T-cell (primary cell): ENCODE measurements at regions not wholly inside any gene's neighbourhood (a gene's known extent, or its start where the extent isn't known, plus 50 kb on each side); places are given as distances from the start of the nearest gene placed in this dataset.

Experiments
- ATAC-seq, 4 experiments: fragments of 200-7000 bp in 3 of 4; fragments of 150-1000 bp in 1 of 4; cut with Tn5 transposase; replicated peaks in 1 of 4; 1 replicate in 3 of 4; 2 replicates in 1 of 4; pipeline ENCODE4 v1.10.0; 2021; ENCODE audit warnings: moderate library complexity in 3 of 4, mild to moderate bottlenecking in 2 of 4, moderate number of reproducible peaks in 1 of 4
- CTCF ChIA-PET, 2 donors: fragments of 300-600 bp; sonication (Branson Sonifier 250); formaldehyde crosslinking; loops; one replicate each; lab custom pipeline; 2022; ENCODE audit warnings: antibody characterized with exemption in 2 of 2; lab: Charles Lee
- POLR2A ChIA-PET, 2 donors: fragments of 300-600 bp; sonication (Branson Sonifier 250); formaldehyde crosslinking; loops; one replicate each; lab custom pipeline; 2022; ENCODE audit warnings: antibody characterized with exemption in 2 of 2; lab: Charles Lee
- DNase-seq, 35 experiments: peaks; one replicate each; pipeline versions ENCODE4 v3.0.0 to v3.0.0-alpha.2; 2013 to 2023
- H3K27ac ChIP-seq: one replicate; pipeline ENCODE4 v1.5.1; 2013; ENCODE audit warnings: low read length
- H3K27me3 ChIP-seq, 2 experiments: replicated peaks in 1 of 2; 1 replicate in 1 of 2; 2 replicates in 1 of 2; pipeline versions ENCODE4 v1.6.1 to v1.7.0; 2013; ENCODE audit warnings: low read length in 1 of 2, mixed read lengths in 1 of 2; ENCODE audit not compliant: control insufficient read depth in 2 of 2, insufficient read depth in 2 of 2; ENCODE audit errors: extremely low read depth in 1 of 2
- H3K36me3 ChIP-seq, 2 donors: 1 replicate in 1 of 2; 2 replicates in 1 of 2; pipeline versions ENCODE4 v1.6.1 to v1.7.0; 2013; ENCODE audit warnings: low read length in 1 of 2; ENCODE audit not compliant: control insufficient read depth in 2 of 2, insufficient read depth in 1 of 2; ENCODE audit errors: extremely low read depth in 1 of 2
- H3K4me1 ChIP-seq, 2 experiments: 1 replicate in 1 of 2; 2 replicates in 1 of 2; pipeline versions ENCODE4 v1.6.1 to v1.7.0; 2013; ENCODE audit warnings: low read length in 2 of 2, mixed read lengths in 1 of 2; ENCODE audit not compliant: insufficient read depth in 2 of 2, control insufficient read depth in 1 of 2; ENCODE audit errors: extremely low read depth in 1 of 2
- H3K4me3 ChIP-seq, 2 donors: 1 replicate in 1 of 2; 2 replicates in 1 of 2; pipeline versions ENCODE4 v1.5.1 to v1.7.0; 2013; ENCODE audit warnings: mild to moderate bottlenecking in 2 of 2, low read length in 1 of 2, moderate library complexity in 1 of 2; ENCODE audit not compliant: control insufficient read depth in 1 of 2; ENCODE audit errors: extremely low read depth in 1 of 2
- H3K9me3 ChIP-seq: 2 replicates; pipeline ENCODE4 v1.7.0; 2013
- H3K27ac Mint-ChIP-seq, 2 donors: one replicate each; pipeline ENCODE4 v1.8.0; 2020 to 2021; ENCODE audit warnings: mild to moderate bottlenecking in 2 of 2, mixed read lengths in 2 of 2
- H3K27me3 Mint-ChIP-seq, 2 donors: one replicate each; pipeline ENCODE4 v1.8.0; 2021 to 2022; ENCODE audit warnings: mixed read lengths in 2 of 2
- H3K36me3 Mint-ChIP-seq: one replicate; pipeline ENCODE4 v1.8.0; 2021; ENCODE audit warnings: mixed read lengths
- H3K4me1 Mint-ChIP-seq, 3 donors: one replicate each; pipeline ENCODE4 v1.8.0; 2020 to 2022; ENCODE audit warnings: mixed read lengths in 3 of 3, mild to moderate bottlenecking in 1 of 3
- H3K4me3 Mint-ChIP-seq, 3 donors: one replicate each; pipeline ENCODE4 v1.8.0; 2020 to 2022; ENCODE audit warnings: mild to moderate bottlenecking in 3 of 3, mixed read lengths in 3 of 3, moderate library complexity in 3 of 3
- H3K9me3 Mint-ChIP-seq, 3 donors: one replicate each; pipeline ENCODE4 v1.8.0; 2020 to 2022; ENCODE audit warnings: mixed read lengths in 3 of 3
- WGBS: methylation state at CpG from one replicate; pipeline ENCODE4 v1.1.5; 2013; ENCODE audit warnings: missing lambda C conversion rate; ENCODE audit not compliant: insufficient coverage; 5-methylcytosine and 5-hydroxymethylcytosine counted together

DNA sequence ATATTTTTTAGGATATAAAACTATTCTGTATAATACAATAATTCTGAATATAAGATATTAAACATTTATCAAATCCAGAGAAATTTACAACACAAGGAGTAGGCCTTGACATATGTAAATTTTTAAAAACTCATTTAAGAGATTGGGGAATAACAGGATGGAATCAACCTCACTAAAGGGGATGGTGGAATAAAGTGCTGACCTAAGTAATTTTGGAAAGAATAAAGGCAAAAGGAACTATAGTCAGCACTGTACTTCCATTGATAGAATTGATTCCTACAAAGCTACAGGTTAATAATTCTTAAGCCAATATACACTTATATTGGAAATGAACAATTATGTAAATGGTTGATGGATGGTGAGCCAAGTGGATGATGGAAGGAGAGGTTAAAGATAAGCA, 549.3 kb downstream of the TBL1XR1 start:
- Mint-ChIP-seq H3K4me1 (no peaks in the 10 kb centered on the region), H3K27me3 (no peaks in the 10 kb centered on the region), H3K4me3 (no peak overlapping the region), H3K9me3 (peaks cover 0 to 3% (median 0%) of the 10 kb centered on the region in 3 donors), H3K36me3 (no peaks in the 10 kb centered on the region), H3K27ac (no peak overlapping the region)
- Histone ChIP-seq H3K4me3 (no peak overlapping the region), H3K4me1 (no peaks in the 10 kb centered on the region), H3K27ac (no peak overlapping the region), H3K9me3 (no peaks in the 10 kb centered on the region), H3K36me3 (no peaks in the 10 kb centered on the region), H3K27me3 (no peaks in the 10 kb centered on the region)
- ChIA-PET POLR2A (no interaction called here), CTCF (no interaction called here)
- DNase-seq: no peak
- no peak for ATAC-seq

DNA sequence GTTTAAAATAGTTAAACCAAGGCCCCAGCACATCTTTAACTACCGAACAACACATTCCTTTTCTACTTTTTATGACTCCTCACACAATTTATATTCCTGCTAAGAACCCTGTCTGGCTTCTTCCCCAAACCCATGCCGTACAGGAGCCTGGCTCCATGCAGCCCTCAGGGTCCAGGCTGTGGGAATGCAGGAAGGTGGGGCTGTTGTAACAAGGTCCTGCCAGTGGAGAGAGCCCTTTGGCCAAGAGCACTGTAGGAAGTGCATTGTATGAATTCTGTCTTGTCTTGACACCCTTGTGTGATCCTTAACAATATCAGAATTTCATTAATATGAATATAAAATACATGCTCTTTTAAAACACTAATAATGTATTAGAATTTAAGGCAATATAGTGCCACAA, 563.8 kb downstream of the TBL1XR1 start:
- POLR2A ChIA-PET: no interaction called here
- no peak for DNase-seq
- no peaks in the 10 kb centered on the region for H3K27me3 Mint-ChIP-seq

DNA sequence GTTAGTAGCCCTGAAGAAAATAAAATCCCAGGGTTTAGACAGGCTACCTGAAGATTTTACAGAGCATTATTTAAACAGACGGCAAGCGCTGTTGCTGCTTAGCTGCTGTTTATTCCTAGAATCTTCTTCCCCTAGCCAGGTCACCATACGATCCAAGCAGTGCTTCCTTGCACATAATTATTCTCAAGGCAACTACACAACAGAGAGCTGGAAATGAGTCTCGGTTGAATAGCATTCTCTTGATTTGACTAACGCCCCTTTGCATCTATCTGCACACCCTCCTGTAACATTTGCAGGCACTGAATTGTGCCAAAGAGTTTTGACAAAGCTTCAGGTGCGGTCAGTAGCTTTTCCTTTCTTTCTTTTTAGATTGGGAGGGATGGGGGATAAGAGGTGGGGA, 564.4 kb downstream of the TBL1XR1 start:
- Mint-ChIP-seq H3K36me3 (no peaks in the 10 kb centered on the region), H3K4me3 (no peak overlapping the region), H3K27ac (no peak overlapping the region), H3K4me1 (no peaks in the 10 kb centered on the region), H3K9me3 (peaks cover 3 to 7% (median 5%) of the 10 kb centered on the region in 3 donors), H3K27me3 (no peaks in the 10 kb centered on the region)
- Histone ChIP-seq H3K9me3 (no peaks in the 10 kb centered on the region), H3K27me3 (no peaks in the 10 kb centered on the region), H3K4me3 (no peak overlapping the region), H3K27ac (no peak overlapping the region), H3K4me1 (no peaks in the 10 kb centered on the region), H3K36me3 (no peaks in the 10 kb centered on the region)
- ATAC-seq (no peak), DNase-seq (no peak)
- CTCF ChIA-PET: no interaction called here
- POLR2A ChIA-PET: no interaction called here
- 75% methylated on average over 6 of the region's 6 CpGs for WGBS

More for the DNA sequence above, 563.8 kb downstream of the TBL1XR1 start:
- H3K27me3 ChIP-seq: no peaks in the 10 kb centered on the region
- no peak for ATAC-seq
- Mint-ChIP-seq H3K4me1 (no peaks in the 10 kb centered on the region), H3K4me3 (no peak overlapping the region), H3K9me3 (peaks cover 3 to 7% (median 5%) of the 10 kb centered on the region in 3 donors), H3K36me3 (no peaks in the 10 kb centered on the region), H3K27ac (no peak overlapping the region)
- no peaks in the 10 kb centered on the region for H3K36me3 ChIP-seq
- no peak overlapping the region for H3K27ac ChIP-seq
- H3K9me3 ChIP-seq: no peaks in the 10 kb centered on the region
- no CpG with 5 or more reads among the region's 2 CpGs for whole genome bisulfite sequencing
- CTCF ChIA-PET: no interaction called here
- H3K4me1 ChIP-seq: no peaks in the 10 kb centered on the region
- no peak overlapping the region for H3K4me3 ChIP-seq

DNA sequence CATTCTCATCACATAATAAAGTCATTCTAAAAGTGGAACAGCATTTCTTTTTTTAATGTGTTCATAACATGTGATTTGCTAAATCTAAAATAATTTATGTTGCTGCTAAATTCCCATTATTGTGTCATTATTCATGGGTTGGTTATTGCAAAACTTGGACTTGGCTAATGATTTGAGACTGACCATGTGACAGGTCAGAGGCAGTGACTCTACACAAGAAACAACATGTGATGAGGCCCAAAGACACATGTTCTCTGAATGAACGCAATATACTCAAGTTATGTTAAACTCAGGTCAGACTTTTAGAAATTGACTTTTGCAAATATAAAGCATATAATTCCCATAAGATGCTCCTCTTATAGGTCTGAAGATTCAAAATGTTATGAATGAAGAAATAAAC, 566.1 kb downstream of the TBL1XR1 start:
- Histone ChIP-seq H3K36me3 (no peaks in the 10 kb centered on the region), H3K27me3 (no peaks in the 10 kb centered on the region), H3K27ac (no peak overlapping the region), H3K4me3 (no peak overlapping the region), H3K9me3 (no peaks in the 10 kb centered on the region), H3K4me1 (no peaks in the 10 kb centered on the region)
- ATAC-seq (no peak), DNase-seq (no peak)
- H3K27me3 Mint-ChIP-seq: no peaks in the 10 kb centered on the region
- no peaks in the 10 kb centered on the region for H3K4me1 Mint-ChIP-seq
- H3K36me3 Mint-ChIP-seq: no peaks in the 10 kb centered on the region
- no peak overlapping the region for H3K4me3 Mint-ChIP-seq
- ChIA-PET POLR2A (no interaction called here), CTCF (no interaction called here)
- WGBS: no CpG with 5 or more reads among the region's 1 CpG
- no peak overlapping the region for H3K27ac Mint-ChIP-seq
- H3K9me3 Mint-ChIP-seq: peaks cover 3 to 5% (median 3%) of the 10 kb centered on the region in 3 donors

DNA sequence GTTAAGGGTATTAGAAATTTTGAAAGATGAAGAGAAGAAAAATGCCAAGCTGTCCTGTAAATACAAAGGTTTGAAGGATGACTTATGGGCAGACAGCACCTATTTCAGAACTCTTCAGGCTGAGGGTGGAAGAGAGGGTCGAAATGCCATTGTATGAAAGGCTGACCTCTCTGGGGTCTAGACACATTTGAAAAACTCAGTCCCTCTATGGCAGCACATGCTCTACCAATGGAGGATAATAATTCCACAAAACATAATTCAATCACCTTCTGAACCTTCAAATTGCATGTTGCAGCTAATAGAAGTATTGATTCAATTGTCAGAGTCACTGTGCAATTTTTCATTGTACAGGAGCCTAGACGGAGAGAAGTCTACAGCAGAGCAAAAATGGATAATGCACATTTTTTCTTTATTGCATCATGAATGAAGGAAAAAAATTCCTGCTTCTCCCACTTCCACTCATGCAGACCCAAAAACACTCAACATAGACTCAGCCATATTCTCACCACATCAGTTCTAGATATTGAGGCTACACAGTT, 569.1 kb downstream of the TBL1XR1 start:
- H3K36me3 Mint-ChIP-seq: no peaks in the 10 kb centered on the region
- ATAC-seq (no peak), DNase-seq (no peak)
- Histone ChIP-seq H3K27me3 (no peaks in the 10 kb centered on the region), H3K27ac (no peak overlapping the region), H3K9me3 (no peaks in the 10 kb centered on the region), H3K4me3 (no peak overlapping the region), H3K4me1 (no peaks in the 10 kb centered on the region), H3K36me3 (no peaks in the 10 kb centered on the region)
- H3K4me1 Mint-ChIP-seq: no peaks in the 10 kb centered on the region
- ChIA-PET CTCF (no interaction called here), POLR2A (no interaction called here)
- H3K27me3 Mint-ChIP-seq: no peaks in the 10 kb centered on the region
- WGBS: 100% methylated on average over 1 of the region's 2 CpGs
- no peak overlapping the region for H3K4me3 Mint-ChIP-seq
- H3K9me3 Mint-ChIP-seq: peaks cover 0 to 3% (median 0%) of the 10 kb centered on the region in 3 donors
- no peak overlapping the region for H3K27ac Mint-ChIP-seq

GRCh38 chr3:176623468-176624150, 573.7 kb downstream of the TBL1XR1 start:
- H3K4me1 Mint-ChIP-seq: no peaks in the 10 kb centered on the region
- ChIA-PET POLR2A (interaction anchor here in 1 of 2 donors (0.6 kb wide), 1 partner anchor 19 kb away, joined by 3 read pairs; no protein-coding TSS in a partner anchor), CTCF (no interaction called here)
- no peaks in the 10 kb centered on the region for H3K27me3 Mint-ChIP-seq
- no peaks in the 10 kb centered on the region for H3K36me3 Mint-ChIP-seq
- H3K4me3 Mint-ChIP-seq: no peak overlapping the region
- Histone ChIP-seq H3K27ac (no peak overlapping the region), H3K27me3 (no peaks in the 10 kb centered on the region), H3K9me3 (no peaks in the 10 kb centered on the region), H3K36me3 (no peaks in the 10 kb centered on the region), H3K4me3 (no peak overlapping the region), H3K4me1 (no peaks in the 10 kb centered on the region)
- H3K9me3 Mint-ChIP-seq: no peaks in the 10 kb centered on the region
- DNase-seq (no peak), ATAC-seq (no peak)
- H3K27ac Mint-ChIP-seq: no peak overlapping the region
- WGBS: no CpG with 5 or more reads among the region's 4 CpGs
